Heart left ventricle (tissue), 13 donors: ENCODE measurements at regions not wholly inside any gene's neighbourhood (a gene's known extent, or its start where the extent isn't known, plus 50 kb on each side); places are given as distances from the start of the nearest gene placed in this dataset.

ENCODE experiments used
- CTCF ChIP-seq, 12 donors: fragments of 200-600 bp; sonication (generic) in 4 of 12; IDR thresholded peaks; one replicate each; pipeline versions ENCODE4 v1.5.0 to v1.8.0; 2018 to 2022; ENCODE audit warnings: antibody characterized with exemption in 12 of 12, mild to moderate bottlenecking in 5 of 12
- POLR2A ChIP-seq, 2 donors: fragments of 450-650 bp; IDR thresholded peaks; one replicate each; pipeline ENCODE4 v1.6.1; 2017; ENCODE audit warnings: antibody characterized with exemption in 2 of 2, mild to moderate bottlenecking in 2 of 2, moderate library complexity in 2 of 2
- donor health status: ischemic (EF 13 %, LVEDD 7.1; RV severe dilation, severe dysfunction).
- donor health status: DM: no; HTN: yes; CAD: no.
- donor health status: DM: no; HTN: no; CAD: no.
- donor health status: ischemic (EF 25% LVEDD 6.9; RV normal size, moderate dysfunction).
- donor health status: ischemic (EF 25% LVEDD 5.7; RV mildly dilated, moderate dysfunction).
- donor health status: ischemic (EF 35%, LVEDD 5.7; RV mildly dilated, moderate dysfunction).
- donor health status: nonischemic (EF 11% LVEDD 7.7; RV severe dilation, severe dysfunction).
- donor health status: DM: yes; HTN: yes; CAD: no.
- donor health status: PGD.
- donor health status: ischemic (EF 29% LVEDD 5.4; RV normal size, mild dysfunction).
- donor health status: nonischemic (EF 23%, LVEDD 6.1; RV moderate dilation, normal function).

- TF ChIP-seq CTCF (IDR thresholded peaks at IDR 0.05) (no peak), POLR2A (IDR thresholded peaks at IDR 0.05) (no peak)
These were observed 697.9 kb upstream of the SOX9 start for GRCh38 chr17:71422968-71423367.
